Activated naive CD4-positive, alpha-beta T cell treated with anti-CD3 and anti-CD28 coated beads, Interleukin-2, amount 50 U/mL, for 72 hours (primary cell): ENCODE measurements at regions not wholly inside any gene's neighbourhood (a gene's known extent, or its start where the extent isn't known, plus 50 kb on each side); places are given as distances from the start of the nearest gene placed in this dataset.
"Not testable (repeated sequence)": the region's sequence is repeated elsewhere in the genome, so short reads cannot be mapped to it uniquely, and the experiment has no call there.

Experiments used
- ATAC-seq, 2 donors: fragments of 150-1000 bp; cut with Tn5 transposase; 2 replicates each; pipeline ENCODE4 v1.10.0; 2021; ENCODE audit warnings: mild to moderate bottlenecking in 2 of 2, moderate library complexity in 2 of 2
- DNase-seq, 2 donors: peaks; one replicate each; pipeline ENCODE4 v3.0.0; 2021 to 2022; ENCODE audit warnings: low spot score in 2 of 2
- H3K27ac Mint-ChIP-seq, 2 donors: one replicate each; pipeline ENCODE4 v1.8.0; 2022; ENCODE audit warnings: mild to moderate bottlenecking in 2 of 2, mixed read lengths in 2 of 2
- H3K36me3 Mint-ChIP-seq, 2 donors: one replicate each; pipeline ENCODE4 v1.8.0; 2022; ENCODE audit warnings: mixed read lengths in 2 of 2
- H3K9me3 Mint-ChIP-seq, 2 donors: one replicate each; pipeline ENCODE4 v1.8.0; 2022; ENCODE audit warnings: mixed read lengths in 2 of 2

- ATAC-seq: no peak
- no peaks in the 10 kb centered on the region for H3K36me3 Mint-ChIP-seq
- no peaks in the 10 kb centered on the region for H3K9me3 Mint-ChIP-seq
- no peak overlapping the region for H3K27ac Mint-ChIP-seq
- no peak for DNase-seq
Observed at GRCh38 chr4:71081192-71081591, 87.7 kb downstream of the DCK start.

- H3K36me3 Mint-ChIP-seq: peaks cover 0 to 17% of the 10 kb centered on the region in 2 donors
- ATAC-seq: no peak
- no peak for DNase-seq
- H3K27ac Mint-ChIP-seq: no peak overlapping the region
- peaks cover 5 to 8% of the 10 kb centered on the region in 2 donors for H3K9me3 Mint-ChIP-seq
Observed at GRCh38 chr4:71093745-71094144, 100.3 kb downstream of the DCK start.

- peaks cover under 1 to 8% of the 10 kb centered on the region in 2 donors for H3K9me3 Mint-ChIP-seq
- H3K27ac Mint-ChIP-seq: no peak overlapping the region
- peaks cover 0 to 21% of the 10 kb centered on the region in 2 donors for H3K36me3 Mint-ChIP-seq
- no peak for ATAC-seq
- DNase-seq: no peak
Observed at GRCh38 chr4:71094201-71094600, 100.8 kb downstream of the DCK start.

- peaks cover 0 to 8% of the 10 kb centered on the region in 2 donors for H3K9me3 Mint-ChIP-seq
- no peak for DNase-seq
- ATAC-seq: no peak
- H3K36me3 Mint-ChIP-seq: peaks cover 0 to 29% of the 10 kb centered on the region in 2 donors
- H3K27ac Mint-ChIP-seq: no peak overlapping the region
Observed at GRCh38 chr4:71095141-71095540, 101.7 kb downstream of the DCK start.

- no peak overlapping the region for H3K27ac Mint-ChIP-seq
- H3K36me3 Mint-ChIP-seq: peaks cover 0 to 29% of the 10 kb centered on the region in 2 donors
- peaks cover 4 to 8% of the 10 kb centered on the region in 2 donors for H3K9me3 Mint-ChIP-seq
- ATAC-seq: peak in 1 of 2 donors; percentile 28
- DNase-seq: no peak
Observed at GRCh38 chr4:71095545-71095944, 102.1 kb downstream of the DCK start.

GRCh38 chr4:71107726-71108125 is 114.3 kb downstream of the DCK start:
- DNase-seq: no peak
- ATAC-seq: no peak
- H3K27ac Mint-ChIP-seq: peak overlapping the region in 1 of 2 donors; percentile 46
- H3K36me3 Mint-ChIP-seq: no peaks in the 10 kb centered on the region
- no peaks in the 10 kb centered on the region for H3K9me3 Mint-ChIP-seq

- Mint-ChIP-seq H3K9me3 (no peaks in the 10 kb centered on the region), H3K27ac (no peak overlapping the region), H3K36me3 (no peaks in the 10 kb centered on the region)
- ATAC-seq (no peak), DNase-seq (no peak)
Observed at GRCh38 chr4:71110499-71110898, 117.0 kb downstream of the DCK start.

GRCh38 chr4:71111133-71111532 is 117.7 kb downstream of the DCK start:
- not testable (repeated sequence) for H3K9me3 Mint-ChIP-seq, ATAC-seq, DNase-seq, H3K27ac Mint-ChIP-seq, H3K36me3 Mint-ChIP-seq

- Mint-ChIP-seq H3K9me3 (no peaks in the 10 kb centered on the region), H3K36me3 (no peaks in the 10 kb centered on the region), H3K27ac (no peak overlapping the region)
- DNase-seq (no peak), ATAC-seq (no peak)
Observed at GRCh38 chr4:71113294-71113693, 119.8 kb downstream of the DCK start.

GRCh38 chr4:71120831-71121524 is 127.5 kb downstream of the DCK start:
- no peaks in the 10 kb centered on the region for H3K36me3 Mint-ChIP-seq
- H3K9me3 Mint-ChIP-seq: no peaks in the 10 kb centered on the region
- ATAC-seq (no peak), DNase-seq (no peak)
- H3K27ac Mint-ChIP-seq: no peak overlapping the region

GRCh38 chr4:71123951-71124350 is 130.5 kb downstream of the DCK start:
- H3K36me3 Mint-ChIP-seq: no peaks in the 10 kb centered on the region
- ATAC-seq (no peak), DNase-seq (no peak)
- H3K27ac Mint-ChIP-seq: no peak overlapping the region
- no peaks in the 10 kb centered on the region for H3K9me3 Mint-ChIP-seq

GRCh38 chr4:71125137-71125536 is 131.7 kb downstream of the DCK start:
- H3K36me3 Mint-ChIP-seq: no peaks in the 10 kb centered on the region
- DNase-seq (no peak), ATAC-seq (no peak)
- H3K9me3 Mint-ChIP-seq: no peaks in the 10 kb centered on the region
- no peak overlapping the region for H3K27ac Mint-ChIP-seq

GRCh38 chr4:71126719-71127118 is 133.3 kb downstream of the DCK start:
- no peaks in the 10 kb centered on the region for H3K9me3 Mint-ChIP-seq
- ATAC-seq: peak in 1 of 2 donors; percentile 43
- no peak for DNase-seq
- no peaks in the 10 kb centered on the region for H3K36me3 Mint-ChIP-seq
- H3K27ac Mint-ChIP-seq: no peak overlapping the region

- Mint-ChIP-seq H3K9me3 (no peaks in the 10 kb centered on the region), H3K36me3 (no peaks in the 10 kb centered on the region), H3K27ac (no peak overlapping the region)
- peak in 1 of 2 donors; percentile 7 for ATAC-seq
- DNase-seq: no peak
Observed at GRCh38 chr4:71130827-71131603, 137.6 kb downstream of the DCK start.

GRCh38 chr4:71132486-71132885 is 139.0 kb downstream of the DCK start:
- no peaks in the 10 kb centered on the region for H3K9me3 Mint-ChIP-seq
- H3K36me3 Mint-ChIP-seq: no peaks in the 10 kb centered on the region
- no peak overlapping the region for H3K27ac Mint-ChIP-seq
- DNase-seq (no peak), ATAC-seq (no peak)

GRCh38 chr4:71133491-71133890 is 140.0 kb downstream of the DCK start:
- H3K36me3 Mint-ChIP-seq: no peaks in the 10 kb centered on the region
- no peak overlapping the region for H3K27ac Mint-ChIP-seq
- ATAC-seq: no peak
- H3K9me3 Mint-ChIP-seq: no peaks in the 10 kb centered on the region
- no peak for DNase-seq

- ATAC-seq (no peak), DNase-seq (no peak)
- Mint-ChIP-seq H3K27ac (no peak overlapping the region), H3K36me3 (no peaks in the 10 kb centered on the region), H3K9me3 (no peaks in the 10 kb centered on the region)
Observed at GRCh38 chr4:71136071-71136470, 142.6 kb downstream of the DCK start.
